Stimulated activated CD4-positive, alpha-beta T cell treated with anti-CD3 and anti-CD28 coated beads, Interleukin-2, amount 100 ng/mL, for 48 hours (primary cell): ENCODE measurements at regions not wholly inside any gene's neighbourhood (a gene's known extent, or its start where the extent isn't known, plus 50 kb on each side); places are given as distances from the start of the nearest gene placed in this dataset.
"Not testable (repeated sequence)": the region's sequence is repeated elsewhere in the genome, so short reads cannot be mapped to it uniquely, and the experiment has no call there.

Source experiments
- DNase-seq, 2 donors: peaks; one replicate each; pipeline ENCODE4 v3.0.0-alpha.2; 2020

DNA sequence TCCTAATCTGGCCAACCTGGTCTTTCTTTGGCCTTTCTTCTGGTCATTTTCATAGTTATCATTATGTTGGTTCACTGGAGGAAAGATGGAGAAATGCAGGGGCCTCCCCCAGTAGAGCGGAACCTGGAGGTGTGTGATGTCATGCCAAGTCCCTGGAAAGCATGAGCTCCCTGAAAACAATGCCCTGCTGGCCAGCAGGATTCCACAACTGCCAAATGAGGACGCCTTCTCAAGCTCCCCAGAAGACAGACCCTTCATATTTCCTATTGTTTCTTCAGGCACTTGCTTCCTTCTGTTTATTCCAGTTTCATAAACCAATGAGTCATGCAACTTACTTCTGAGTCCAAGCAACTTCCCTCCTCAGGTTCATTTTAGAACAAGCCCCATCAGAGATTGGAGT lies 339.0 kb downstream of the GATA3 start:
- DNase-seq: no peak

GRCh38 chr10:8396675-8397074 lies 342.2 kb downstream of the GATA3 start:
- no peak for DNase-seq

DNA sequence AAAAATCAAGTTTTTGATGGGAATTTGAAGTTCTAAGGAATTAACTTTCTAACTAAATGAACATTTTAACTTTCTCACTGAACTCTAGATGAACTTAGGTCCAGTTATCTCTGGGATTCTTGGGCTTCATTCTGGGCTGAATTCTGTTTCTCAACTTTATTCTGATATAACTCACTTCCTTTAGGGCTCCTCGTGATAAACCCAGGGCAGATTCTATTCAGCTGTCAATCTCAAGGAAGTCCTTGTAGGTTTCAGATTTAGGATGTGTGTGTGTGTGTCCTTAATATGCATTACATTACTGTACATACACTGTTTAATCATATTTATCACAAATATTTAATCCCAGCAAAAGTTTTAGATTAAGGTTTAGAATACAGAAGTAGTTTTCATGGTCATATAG lies 344.3 kb downstream of the GATA3 start:
- DNase-seq: no peak

- DNase-seq: no peak
These were observed 345.7 kb downstream of the GATA3 start for GRCh38 chr10:8400151-8400550.

GRCh38 chr10:8400892-8401291 lies 346.4 kb downstream of the GATA3 start:
- DNase-seq: no peak

DNA sequence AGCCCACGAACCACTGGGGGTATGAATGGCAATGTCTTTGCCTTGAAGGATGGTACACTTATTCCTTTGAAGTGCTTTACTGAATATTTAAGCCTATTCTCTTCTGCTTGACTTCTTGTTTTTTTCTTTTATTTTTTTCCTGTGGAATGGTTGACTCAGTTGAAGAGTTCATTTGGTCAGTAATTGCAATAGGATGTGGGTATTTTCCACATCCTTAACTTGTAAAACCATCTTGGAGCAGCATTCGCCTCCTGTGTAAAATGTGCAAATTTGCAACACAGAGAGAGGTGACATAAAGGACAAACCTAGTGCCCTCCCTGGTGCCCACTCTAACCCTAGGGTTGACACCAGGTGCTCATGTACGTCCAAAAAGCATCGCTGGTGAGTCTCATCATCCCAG lies 347.0 kb downstream of the GATA3 start:
- no peak for DNase-seq

GRCh38 chr10:8402576-8402975 lies 348.1 kb downstream of the GATA3 start:
- peak in 1 of 2 donors; percentile 29 for DNase-seq

- no peak for DNase-seq
These were observed 349.4 kb downstream of the GATA3 start for GRCh38 chr10:8403711-8404371.

GRCh38 chr10:8404721-8405120 lies 350.2 kb downstream of the GATA3 start:
- no peak for DNase-seq

GRCh38 chr10:8405596-8405995 lies 351.1 kb downstream of the GATA3 start:
- DNase-seq: no peak

DNA sequence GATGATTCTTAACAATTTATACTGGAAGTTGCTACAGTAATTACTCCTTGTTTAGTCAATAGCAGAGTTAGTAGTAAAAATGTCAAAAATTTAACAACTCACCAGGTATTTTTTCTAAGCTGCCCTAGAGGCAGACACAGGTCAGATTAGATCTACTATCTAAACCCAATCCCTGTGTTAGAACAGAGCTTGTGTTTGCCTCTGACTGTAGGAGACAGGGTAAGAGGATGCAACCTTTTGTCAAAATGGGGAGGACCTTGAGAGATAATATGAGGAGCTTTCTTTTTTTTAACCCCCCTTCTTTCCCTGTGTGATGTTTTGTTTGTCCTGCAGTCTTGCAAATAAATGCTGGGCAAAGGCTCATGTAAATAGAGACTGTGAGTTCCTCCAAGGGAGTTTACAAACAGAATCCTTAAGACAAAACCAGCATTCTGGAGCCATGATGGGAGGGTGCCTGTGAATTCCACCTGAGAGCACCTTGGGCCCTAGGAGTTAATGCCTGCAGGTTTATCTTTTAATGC lies 353.1 kb downstream of the GATA3 start:
- no peak for DNase-seq

GRCh38 chr10:8410506-8410905 lies 356.0 kb downstream of the GATA3 start:
- DNase-seq: no peak

DNA sequence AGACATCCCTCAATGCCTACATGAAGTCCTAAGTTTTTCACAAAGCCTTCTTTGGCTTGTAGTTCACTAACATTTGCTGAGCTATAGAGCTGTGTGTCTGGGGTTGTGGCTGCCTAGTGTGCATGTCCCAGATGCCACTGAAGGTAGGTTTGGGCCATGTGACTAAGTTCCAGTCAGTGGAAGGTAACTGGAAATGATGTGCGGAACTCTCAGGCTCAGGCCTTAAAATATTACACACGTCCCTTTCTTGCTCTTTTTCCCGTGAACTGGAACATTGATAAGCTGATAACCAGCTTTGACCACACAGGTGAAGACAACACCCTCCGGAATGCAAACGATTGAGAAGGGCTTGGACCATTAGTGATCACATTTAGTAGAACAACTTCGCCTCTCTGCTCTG lies 358.1 kb downstream of the GATA3 start:
- DNase-seq: no peak

DNA sequence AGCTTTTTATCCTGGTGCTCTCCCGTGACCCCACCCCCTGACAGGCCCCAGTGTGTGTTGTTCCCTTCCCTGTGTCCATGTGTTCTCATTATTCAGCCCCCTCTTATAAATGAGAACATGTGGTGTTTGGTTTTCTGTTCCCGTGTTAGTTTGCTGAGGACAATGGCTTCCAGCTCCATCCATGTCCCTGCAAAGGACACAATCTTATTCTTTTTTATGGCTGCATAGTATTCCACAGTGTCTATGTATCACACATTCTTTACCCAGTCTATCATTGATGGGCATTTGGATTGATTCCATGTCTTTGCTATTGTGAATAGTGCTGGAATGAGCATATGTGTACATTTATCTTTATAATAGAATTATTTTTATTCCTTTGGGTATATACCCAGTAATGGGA lies 360.5 kb downstream of the GATA3 start:
- DNase-seq: not testable (repeated sequence)

- DNase-seq: no peak
These were observed 361.8 kb downstream of the GATA3 start for GRCh38 chr10:8416192-8416701.

DNA sequence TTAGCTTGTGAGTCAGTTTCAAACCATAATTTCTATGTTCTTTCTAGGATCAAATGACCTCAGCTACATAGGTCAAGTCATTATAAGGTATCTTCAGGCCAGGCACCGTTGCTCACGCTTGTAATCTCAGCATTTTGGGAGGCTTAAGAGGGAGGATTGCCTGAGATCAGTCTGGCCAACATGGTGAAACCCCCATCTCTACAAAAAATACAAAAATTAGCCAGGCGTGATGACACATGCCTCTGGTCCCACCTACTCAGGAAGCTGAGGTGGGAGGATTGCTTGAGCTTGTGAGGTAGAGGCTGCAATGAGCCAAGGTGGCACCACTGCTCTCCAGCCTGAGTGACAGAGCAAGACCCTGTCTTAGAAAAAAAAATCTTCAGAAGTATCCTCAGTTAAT lies 362.3 kb downstream of the GATA3 start:
- no peak for DNase-seq

GRCh38 chr10:8417631-8418030 lies 363.1 kb downstream of the GATA3 start:
- no peak for DNase-seq

DNA sequence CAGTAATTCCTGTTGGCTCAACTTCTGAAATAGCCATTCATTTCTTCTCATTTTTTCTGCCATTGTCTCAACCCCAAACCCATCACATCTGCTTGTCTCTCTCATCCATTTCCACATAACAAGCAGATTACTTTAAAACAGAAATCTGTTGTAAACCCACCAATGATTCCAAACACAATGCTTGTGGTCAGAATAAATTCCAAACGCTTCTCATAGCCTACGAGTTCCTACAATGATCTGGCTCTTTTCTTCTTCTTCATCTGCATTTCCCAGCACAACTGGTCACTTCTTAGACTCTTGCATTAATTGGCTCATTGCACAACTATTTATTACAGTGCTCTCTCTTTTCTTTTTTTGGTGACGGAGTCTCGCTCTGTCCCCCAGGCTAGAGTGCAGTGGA lies 364.1 kb downstream of the GATA3 start:
- no peak for DNase-seq

DNA sequence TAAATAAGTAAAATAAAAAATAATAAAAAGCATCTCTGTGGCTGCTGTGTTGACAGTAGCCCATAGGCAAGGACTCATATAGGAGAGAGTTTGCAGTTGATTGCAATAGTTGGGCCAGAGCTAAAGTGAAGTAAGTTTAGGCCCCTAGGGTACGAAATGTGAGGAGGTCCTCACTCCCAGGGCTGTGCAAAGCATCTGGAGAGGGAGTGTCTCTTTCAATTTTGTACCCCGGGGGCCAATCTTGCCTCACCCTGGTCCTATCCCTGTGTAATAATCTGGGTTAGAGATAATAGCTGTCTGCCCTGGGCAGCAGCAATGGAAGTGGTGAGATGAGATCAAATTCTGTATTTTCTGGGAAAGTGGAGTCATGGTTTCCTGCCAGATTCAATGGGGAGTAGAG lies 365.7 kb downstream of the GATA3 start:
- DNase-seq: no peak

- DNase-seq: no peak
These were observed 370.2 kb downstream of the GATA3 start for GRCh38 chr10:8424555-8425211.

GRCh38 chr10:8428654-8429053 lies 374.2 kb downstream of the GATA3 start:
- DNase-seq: no peak

DNA sequence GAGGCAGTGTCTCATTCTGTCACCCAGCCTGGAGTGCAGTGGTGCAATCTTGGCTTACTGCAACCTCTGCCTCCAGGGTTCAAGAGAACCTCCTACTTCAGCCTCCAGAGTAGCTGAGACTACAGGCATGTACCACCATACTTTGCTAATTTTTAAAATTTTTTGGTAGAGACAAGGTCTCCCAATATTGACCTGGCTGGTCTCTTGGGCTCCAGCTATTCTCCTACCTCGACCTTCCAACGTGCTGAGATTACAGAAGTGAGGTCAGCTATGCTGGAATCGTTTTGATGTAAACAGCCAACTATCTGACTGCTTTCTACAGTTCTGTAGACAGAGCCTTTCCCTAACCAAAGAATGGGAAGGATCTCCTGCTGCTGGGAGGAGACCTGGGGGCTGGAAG lies 375.8 kb downstream of the GATA3 start:
- DNase-seq: no peak

GRCh38 chr10:8431511-8431910 lies 377.0 kb downstream of the GATA3 start:
- no peak for DNase-seq
